ENCODE measurements at regions not wholly inside any gene's neighbourhood (a gene's known extent, or its start where the extent isn't known, plus 50 kb on each side); places are given as distances from the start of the nearest gene placed in this dataset.

GRCh38 chr10:9102026-9102425 lies 1047.5 kb downstream of the GATA3 start:
- H3K9me3 ChIP-seq (ENCODE audit: control insufficient read depth in 1 of 2, insufficient read depth in 1 of 2, low read length in 2 of 2) = no peaks in the 10 kb centered on the region
- no peak overlapping the region for H3K4me3 ChIP-seq (ENCODE audit: low read length)
- no peak overlapping the region for H3K27ac ChIP-seq (ENCODE audit: low read depth in 1 of 2, low read length in 2 of 2)
- H3K36me3 ChIP-seq (ENCODE audit: insufficient read depth, low read length) = no peaks in the 10 kb centered on the region
- peaks cover 19% of the 10 kb centered on the region for H3K4me1 Mint-ChIP-seq (ENCODE audit: low read depth)
- peaks cover 8% of the 10 kb centered on the region for H3K36me3 Mint-ChIP-seq (ENCODE audit: low read depth)
- H3K4me1 ChIP-seq (ENCODE audit: insufficient read depth, low read length) = peaks cover 3% of the 10 kb centered on the region
- H3K27me3 Mint-ChIP-seq = no peaks in the 10 kb centered on the region
- H3K27me3 ChIP-seq (ENCODE audit: control insufficient read depth in 1 of 2, insufficient read depth in 2 of 2, low read length in 2 of 2) = no peaks in the 10 kb centered on the region
- ChIA-PET POLR2A (no interaction called here), CTCF (no interaction called here)
- H3K9me3 Mint-ChIP-seq = no peaks in the 10 kb centered on the region
- no peak for DNase-seq
- intact Hi-C loops (cut with DNase I, micrococcal nuclease) = no loop called here
- no peak overlapping the region for H3K4me3 Mint-ChIP-seq
- no peak for ATAC-seq (ENCODE audit: poor library complexity)
- no peak overlapping the region for H3K27ac Mint-ChIP-seq
- TF ChIP-seq CTCF (IDR thresholded peaks at IDR 0.05) = no peak

GRCh38 chr10:9103301-9103700 lies 1048.8 kb downstream of the GATA3 start:
- TF ChIP-seq CTCF (IDR thresholded peaks at IDR 0.05) = no peak
- Mint-ChIP-seq H3K27me3 (no peaks in the 10 kb centered on the region), H3K4me3 (no peak overlapping the region), H3K9me3 (no peaks in the 10 kb centered on the region), H3K36me3 (ENCODE audit: low read depth) (no peaks in the 10 kb centered on the region), H3K27ac (no peak overlapping the region), H3K4me1 (ENCODE audit: low read depth) (peaks cover 14% of the 10 kb centered on the region)
- POLR2A ChIA-PET = no interaction called here
- Histone ChIP-seq H3K27ac (ENCODE audit: low read depth in 1 of 2, low read length in 2 of 2) (no peak overlapping the region), H3K4me1 (ENCODE audit: insufficient read depth, low read length) (no peaks in the 10 kb centered on the region), H3K4me3 (ENCODE audit: low read length) (no peak overlapping the region), H3K9me3 (ENCODE audit: control insufficient read depth in 1 of 2, insufficient read depth in 1 of 2, low read length in 2 of 2) (no peaks in the 10 kb centered on the region), H3K27me3 (ENCODE audit: control insufficient read depth in 1 of 2, insufficient read depth in 2 of 2, low read length in 2 of 2) (no peaks in the 10 kb centered on the region), H3K36me3 (ENCODE audit: insufficient read depth, low read length) (no peaks in the 10 kb centered on the region)
- no peak for ATAC-seq (ENCODE audit: poor library complexity)
- intact Hi-C loops (cut with DNase I, micrococcal nuclease) = no loop called here
- no peak for DNase-seq
- CTCF ChIA-PET = no interaction called here

GRCh38 chr10:9111976-9112375 lies 1057.5 kb downstream of the GATA3 start:
- Mint-ChIP-seq H3K4me3 (no peak overlapping the region), H3K27me3 (no peaks in the 10 kb centered on the region), H3K27ac (no peak overlapping the region), H3K4me1 (ENCODE audit: low read depth) (peaks cover 8% of the 10 kb centered on the region), H3K9me3 (no peaks in the 10 kb centered on the region), H3K36me3 (ENCODE audit: low read depth) (no peaks in the 10 kb centered on the region)
- ATAC-seq (ENCODE audit: poor library complexity) (no peak), DNase-seq (no peak)
- H3K27me3 ChIP-seq (ENCODE audit: control insufficient read depth in 1 of 2, insufficient read depth in 2 of 2, low read length in 2 of 2) = no peaks in the 10 kb centered on the region
- ChIA-PET CTCF (interaction anchor here (1.0 kb wide), 1 partner anchor 10 kb away, joined by 3 read pairs; no protein-coding TSS in a partner anchor), POLR2A (no interaction called here)
- H3K27ac ChIP-seq (ENCODE audit: low read depth in 1 of 2, low read length in 2 of 2) = no peak overlapping the region
- H3K36me3 ChIP-seq (ENCODE audit: insufficient read depth, low read length) = no peaks in the 10 kb centered on the region
- H3K9me3 ChIP-seq (ENCODE audit: control insufficient read depth in 1 of 2, insufficient read depth in 1 of 2, low read length in 2 of 2) = no peaks in the 10 kb centered on the region
- no peak for TF ChIP-seq CTCF (IDR thresholded peaks at IDR 0.05)
- intact Hi-C loops (cut with DNase I, micrococcal nuclease) = no loop called here
- no peaks in the 10 kb centered on the region for H3K4me1 ChIP-seq (ENCODE audit: insufficient read depth, low read length)
- H3K4me3 ChIP-seq (ENCODE audit: low read length) = no peak overlapping the region

Data from CD4-positive, alpha-beta T cell (primary cell).